Endothelial cell of umbilical vein (primary cell): ENCODE measurements at regions not wholly inside any gene's neighbourhood (a gene's known extent, or its start where the extent isn't known, plus 50 kb on each side); places are given as distances from the start of the nearest gene placed in this dataset.

Source experiments
- EZH2 ChIP-seq: IDR thresholded peaks from 2 replicates; pipeline ENCODE4 v1.6.1; 2012; ENCODE audit warnings: borderline replicate concordance, low read depth, mild to moderate bottlenecking, moderate library complexity, low read length, inconsistent platforms; ENCODE audit not compliant: severe bottlenecking
- POLR2A ChIP-seq: IDR thresholded peaks from 2 replicates; pipeline ENCODE4 v1.6.1; 2012; ENCODE audit warnings: low read depth, mild to moderate bottlenecking, control low read depth, low read length
- TF ChIP-seq, protein P1 (sequence below), 2 donors: IDR thresholded peaks; 1 replicate in 1 of 2; 2 replicates in 1 of 2; pipeline ENCODE4 v1.5.1; 2011; ENCODE audit warnings: low read length in 2 of 2, mild to moderate bottlenecking in 2 of 2, moderate library complexity in 2 of 2, control low read depth in 1 of 2, inconsistent platforms in 1 of 2, low read depth in 1 of 2; ENCODE audit not compliant: insufficient read depth in 1 of 2; ENCODE audit errors: extremely low read depth in 1 of 2

DNA sequence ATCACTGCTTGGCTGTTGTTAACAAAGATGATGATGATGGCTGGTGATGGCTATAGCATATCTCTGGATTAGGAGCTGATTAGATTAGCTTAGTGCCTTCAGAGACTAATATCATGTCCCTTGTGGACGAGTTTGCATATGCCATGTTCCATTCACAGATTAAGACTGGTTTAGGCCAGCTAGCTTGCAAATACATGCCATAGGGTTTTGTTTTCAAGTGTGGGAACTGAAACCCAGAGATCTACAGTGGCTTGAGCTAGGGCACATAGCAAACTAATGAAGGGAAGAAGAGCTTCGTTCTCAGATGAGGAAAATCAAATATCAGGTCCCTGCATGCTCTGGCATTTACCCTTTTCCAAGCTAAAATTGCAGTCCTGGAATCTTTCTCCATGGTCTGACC is 492.3 kb downstream of the MAGEE1 start:
- TF ChIP-seq, protein P1, sequence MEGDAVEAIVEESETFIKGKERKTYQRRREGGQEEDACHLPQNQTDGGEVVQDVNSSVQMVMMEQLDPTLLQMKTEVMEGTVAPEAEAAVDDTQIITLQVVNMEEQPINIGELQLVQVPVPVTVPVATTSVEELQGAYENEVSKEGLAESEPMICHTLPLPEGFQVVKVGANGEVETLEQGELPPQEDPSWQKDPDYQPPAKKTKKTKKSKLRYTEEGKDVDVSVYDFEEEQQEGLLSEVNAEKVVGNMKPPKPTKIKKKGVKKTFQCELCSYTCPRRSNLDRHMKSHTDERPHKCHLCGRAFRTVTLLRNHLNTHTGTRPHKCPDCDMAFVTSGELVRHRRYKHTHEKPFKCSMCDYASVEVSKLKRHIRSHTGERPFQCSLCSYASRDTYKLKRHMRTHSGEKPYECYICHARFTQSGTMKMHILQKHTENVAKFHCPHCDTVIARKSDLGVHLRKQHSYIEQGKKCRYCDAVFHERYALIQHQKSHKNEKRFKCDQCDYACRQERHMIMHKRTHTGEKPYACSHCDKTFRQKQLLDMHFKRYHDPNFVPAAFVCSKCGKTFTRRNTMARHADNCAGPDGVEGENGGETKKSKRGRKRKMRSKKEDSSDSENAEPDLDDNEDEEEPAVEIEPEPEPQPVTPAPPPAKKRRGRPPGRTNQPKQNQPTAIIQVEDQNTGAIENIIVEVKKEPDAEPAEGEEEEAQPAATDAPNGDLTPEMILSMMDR (IDR thresholded peaks at IDR 0.05; ENCODE audit: extremely low read depth in 1 of 2, insufficient read depth in 1 of 2, low read depth in 1 of 2, low read length in 2 of 2) = no peak
- TF ChIP-seq POLR2A (no peak), EZH2 (no peak)
